Posterior vena cava (tissue), 2 donors: ENCODE measurements at regions not wholly inside any gene's neighbourhood (a gene's known extent, or its start where the extent isn't known, plus 50 kb on each side); places are given as distances from the start of the nearest gene placed in this dataset.
"Not testable (repeated sequence)": the region's sequence is repeated elsewhere in the genome, so short reads cannot be mapped to it uniquely, and the experiment has no call there.

Experiments
- DNase-seq: peaks from one replicate; pipeline ENCODE4 v3.0.0-alpha.2; 2020; ENCODE audit warnings: low spot score
- intact Hi-C, 2 donors: fragments of 100-400 bp; cut with DNase I; formaldehyde crosslinking; loops; one replicate each; pipeline versions ENCODE4 v1.14.1 to v1.14.2; 2022 to 2023
- donor health status: DM: yes; HTN: yes; CAD: no.
- donor health status: DM: yes; HTN: yes; CAD: no.

DNA sequence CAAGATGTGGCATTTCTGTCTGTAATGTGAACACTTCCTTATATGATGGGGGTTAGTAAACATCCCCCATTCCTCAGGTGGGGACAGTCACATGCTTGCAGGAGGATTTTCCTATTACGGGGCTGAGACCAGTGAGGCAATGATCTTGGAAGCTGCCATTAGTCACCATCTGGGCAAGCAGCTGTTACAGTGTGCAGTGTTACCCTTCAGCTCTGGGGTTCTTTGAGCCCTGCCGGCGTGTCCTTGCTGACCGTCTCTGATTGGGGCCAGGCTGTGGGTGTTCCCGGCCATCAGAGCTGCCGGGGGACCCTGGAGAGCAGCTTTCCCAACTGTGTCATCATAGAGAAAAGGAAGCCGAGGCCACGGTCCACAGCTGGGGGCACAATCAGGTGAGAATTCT is 126.8 kb upstream of the FAM20C start:
- peak; percentile 66 for DNase-seq
- intact Hi-C loops = no loop called here

DNA sequence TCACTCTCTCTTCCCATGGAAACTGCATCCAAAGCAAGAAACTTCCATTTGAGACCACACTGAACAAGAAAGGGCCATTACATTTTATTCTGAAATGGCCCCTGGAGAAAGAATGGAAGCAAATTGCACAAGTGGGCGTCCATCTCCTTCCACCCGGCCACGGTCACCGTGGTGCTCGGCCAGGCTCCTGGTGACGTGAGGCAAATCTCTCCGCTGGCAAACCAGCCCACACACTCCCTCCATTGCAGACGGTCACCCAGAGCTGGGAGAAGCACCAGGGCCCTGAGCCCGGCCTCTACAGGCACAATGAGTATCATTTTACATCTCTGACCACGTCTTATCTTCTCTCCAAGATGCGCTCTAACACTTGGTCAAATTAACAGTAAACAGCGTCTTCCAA is 126.1 kb upstream of the FAM20C start:
- intact Hi-C loops = no loop called here
- DNase-seq = peak; percentile 58

DNA sequence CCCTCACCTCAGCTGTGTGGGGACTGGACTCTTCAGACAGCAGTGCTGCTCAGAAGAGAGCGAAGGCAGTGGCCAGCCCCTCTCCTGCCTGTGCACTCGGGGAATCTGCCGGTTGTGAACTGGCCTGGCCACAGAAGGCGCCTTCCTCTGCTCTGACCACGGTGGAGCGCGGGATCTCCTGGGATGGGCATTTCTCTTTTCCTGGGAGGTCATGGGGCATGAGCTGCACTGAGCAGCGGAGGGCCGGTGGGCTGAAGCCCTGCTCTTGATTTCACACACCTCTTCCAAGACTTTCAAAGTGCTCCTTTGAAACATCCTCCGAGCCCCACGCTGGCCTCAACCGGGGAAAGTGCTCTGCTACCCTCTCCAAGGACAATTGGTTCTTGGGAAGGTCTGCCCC is 125.6 kb upstream of the FAM20C start:
- intact Hi-C loops = no loop called here
- peak; percentile 59 for DNase-seq

DNA sequence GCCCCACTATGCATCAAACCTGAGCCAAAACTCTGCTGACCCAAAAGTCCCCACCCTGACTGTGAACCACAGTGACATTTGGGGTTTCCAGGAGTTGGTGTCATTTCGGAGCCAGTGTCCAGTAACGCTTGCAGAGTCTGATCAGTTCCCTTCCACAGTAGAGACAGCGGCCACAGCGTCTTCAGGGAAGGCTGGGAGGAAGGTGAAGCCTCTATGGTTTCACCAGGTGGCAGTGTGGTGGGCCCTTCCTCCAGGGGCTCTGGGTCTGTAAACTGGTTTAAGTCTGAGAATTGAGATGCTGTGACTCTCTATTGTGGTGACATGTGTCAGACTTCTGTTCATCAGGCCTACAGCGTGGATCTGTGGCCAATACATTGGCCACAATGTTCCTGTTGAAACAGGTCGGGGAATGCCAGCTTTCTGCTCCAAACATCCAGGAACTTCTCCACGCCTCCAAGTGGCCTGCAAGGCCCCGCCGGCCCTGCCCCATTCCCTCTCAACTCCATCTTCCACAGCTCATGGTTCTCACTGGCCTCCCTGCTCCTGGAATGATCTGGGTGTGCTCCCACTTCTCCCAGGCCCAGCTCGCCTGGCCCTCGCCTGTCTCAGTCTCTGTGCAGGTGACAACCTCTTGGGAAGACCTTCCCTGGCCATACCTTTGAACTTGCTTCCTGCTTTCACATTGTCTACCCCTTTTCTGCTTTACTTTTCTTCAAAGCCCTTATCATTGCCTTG is 124.5 kb upstream of the FAM20C start:
- DNase-seq = peak; percentile 61
- intact Hi-C loops = no loop called here

DNA sequence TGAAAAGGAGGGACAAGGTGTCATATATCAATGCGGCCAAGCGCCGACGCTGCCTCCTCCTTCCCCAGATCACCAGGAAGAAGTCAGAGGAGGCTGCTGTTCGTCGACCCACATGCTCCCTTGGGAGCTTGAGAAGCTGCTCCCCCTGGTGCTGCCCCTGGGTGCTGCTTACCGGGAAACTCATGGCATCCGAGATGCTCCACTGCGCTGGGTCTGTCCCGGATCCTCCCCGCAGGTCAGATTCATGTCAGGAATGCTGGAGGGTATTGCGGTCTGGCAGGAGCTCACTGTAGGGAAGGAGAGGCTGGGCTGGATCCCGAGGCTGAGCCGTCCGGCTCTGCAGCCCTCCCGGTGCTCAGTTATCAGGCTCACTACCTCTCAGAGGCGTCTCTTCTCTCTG is 123.7 kb upstream of the FAM20C start:
- peak; percentile 79 for DNase-seq
- intact Hi-C loops = no loop called here

DNA sequence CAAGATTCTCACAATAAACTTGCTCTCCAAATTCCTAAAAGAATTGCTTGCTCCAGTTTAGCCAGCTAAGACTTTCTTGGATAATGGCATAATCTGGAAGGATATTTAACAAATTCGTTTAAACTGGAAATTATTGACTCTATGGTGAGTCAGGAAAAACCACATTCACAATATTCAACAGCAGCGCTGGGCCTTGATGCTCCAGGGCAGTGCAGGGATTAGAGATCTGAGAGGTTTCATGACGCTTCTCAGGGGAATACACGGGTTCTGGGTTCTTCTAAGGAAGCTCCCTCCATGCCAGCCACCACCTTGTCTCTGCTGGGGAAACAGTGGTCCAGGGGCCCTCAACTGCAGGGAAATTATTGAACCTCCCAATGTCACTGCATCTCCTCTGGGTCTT is 123.3 kb upstream of the FAM20C start:
- DNase-seq, intact Hi-C loops: not testable (repeated sequence)

DNA sequence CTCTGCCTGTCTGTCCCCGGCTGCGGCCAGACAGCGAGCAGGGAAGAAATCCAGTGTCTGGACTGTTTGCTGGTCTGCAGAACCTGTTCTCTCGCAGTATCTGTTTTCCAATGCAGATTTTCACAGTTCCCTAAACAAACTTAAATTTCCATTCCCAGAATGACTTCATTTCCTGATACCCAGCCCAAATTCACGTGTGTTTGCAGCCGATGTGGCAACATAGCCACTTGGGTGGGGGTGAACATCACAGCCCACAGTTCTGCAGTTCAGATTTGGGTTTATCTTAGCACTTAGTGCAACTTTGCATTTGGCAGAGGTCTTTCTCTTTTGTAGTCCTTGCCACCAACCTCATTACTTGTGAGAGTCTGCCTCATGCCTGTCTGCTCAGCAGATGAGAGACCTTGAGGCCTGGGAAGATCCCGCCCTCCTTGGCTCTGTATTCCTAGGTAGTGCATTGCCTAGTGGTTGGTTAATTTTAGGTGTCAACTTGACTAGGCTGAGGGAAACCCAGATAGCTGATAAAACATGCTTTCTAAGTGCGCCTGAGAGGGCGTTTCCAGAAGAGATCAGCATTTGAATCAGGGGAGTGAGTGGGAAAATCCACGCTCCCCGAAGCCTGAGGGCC is 122.8 kb upstream of the FAM20C start:
- intact Hi-C loops, DNase-seq: not testable (repeated sequence)

DNA sequence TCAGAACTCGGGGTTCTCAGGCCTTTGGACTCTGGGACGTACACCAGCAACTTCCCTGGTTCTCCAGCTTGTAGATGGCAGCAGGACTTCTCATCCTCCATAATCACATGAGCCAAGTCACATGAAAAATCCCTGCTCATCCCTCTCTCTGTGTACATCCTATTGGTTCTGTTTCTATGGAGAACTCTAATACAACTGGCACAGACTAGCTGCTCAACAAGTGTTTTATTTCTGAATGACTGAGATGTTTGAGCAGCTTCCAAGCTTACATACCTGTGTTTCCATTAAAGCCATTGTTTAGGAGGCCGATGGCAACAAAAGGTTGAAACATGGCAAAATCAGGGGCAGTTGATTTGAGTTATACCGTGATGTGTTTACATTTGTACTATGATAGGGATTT is 122.2 kb upstream of the FAM20C start:
- DNase-seq, intact Hi-C loops: not testable (repeated sequence)

DNA sequence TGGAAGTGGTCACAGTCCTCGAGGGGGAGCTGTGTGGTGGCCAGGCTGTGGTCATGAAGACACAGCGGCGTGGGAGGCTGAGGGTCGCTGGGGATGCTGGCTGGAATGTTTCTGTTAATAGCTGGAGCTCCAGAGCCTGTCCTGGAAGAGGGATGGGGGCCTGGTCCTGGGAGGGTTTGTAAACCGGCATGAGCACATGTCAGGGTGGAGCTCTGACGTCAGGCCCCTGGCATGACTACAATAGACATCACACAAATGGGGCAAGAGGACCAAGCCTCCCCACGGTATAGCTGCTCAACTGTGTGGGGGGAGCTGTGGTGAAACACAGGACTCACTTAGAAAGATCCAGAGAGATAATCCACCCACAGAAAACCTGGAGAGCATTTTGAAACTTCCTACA is 121.4 kb upstream of the FAM20C start:
- intact Hi-C loops = not testable (repeated sequence)

DNA sequence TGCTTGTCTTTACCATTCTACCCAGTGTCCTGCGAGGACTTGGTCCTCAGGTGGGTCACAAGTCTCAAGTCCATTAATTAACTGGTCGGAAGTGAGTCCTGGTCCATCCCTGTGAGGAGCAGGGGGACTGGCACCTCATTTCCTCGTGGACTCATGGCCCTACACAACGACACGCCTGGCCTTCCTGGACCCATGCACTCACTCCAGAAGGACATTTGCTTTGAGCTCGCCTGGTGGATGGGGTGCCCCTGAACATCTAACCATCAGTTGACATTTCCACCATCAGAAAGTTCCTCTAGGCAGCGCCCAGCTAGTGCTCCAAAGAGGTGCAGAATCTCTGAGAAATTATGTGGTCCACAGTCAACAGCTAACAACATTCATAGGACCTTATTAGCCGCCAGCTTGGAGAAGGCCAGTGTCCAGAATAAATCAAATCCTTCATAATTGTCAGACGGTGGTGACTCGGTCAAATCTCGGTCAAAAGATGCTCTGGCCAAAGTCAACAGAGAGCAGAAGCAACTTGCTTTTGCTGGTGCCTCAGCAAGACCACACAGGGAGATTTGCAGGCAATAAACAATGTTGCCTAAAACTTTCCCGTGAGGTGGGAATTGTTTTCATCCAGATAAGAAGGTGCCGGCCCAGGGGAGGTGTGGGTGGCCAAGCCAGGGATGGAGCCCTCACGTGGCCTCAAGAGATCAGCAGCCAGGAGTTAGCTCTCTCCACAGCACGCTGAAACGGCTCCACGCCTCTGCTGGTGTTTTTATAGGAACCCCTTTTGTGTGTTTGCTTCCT is 119.9 kb upstream of the FAM20C start:
- peak; percentile 57 for DNase-seq
- intact Hi-C loops = not testable (repeated sequence)

More for the DNA sequence above, 121.4 kb upstream of the FAM20C start:
- DNase-seq = peak; percentile 92

DNA sequence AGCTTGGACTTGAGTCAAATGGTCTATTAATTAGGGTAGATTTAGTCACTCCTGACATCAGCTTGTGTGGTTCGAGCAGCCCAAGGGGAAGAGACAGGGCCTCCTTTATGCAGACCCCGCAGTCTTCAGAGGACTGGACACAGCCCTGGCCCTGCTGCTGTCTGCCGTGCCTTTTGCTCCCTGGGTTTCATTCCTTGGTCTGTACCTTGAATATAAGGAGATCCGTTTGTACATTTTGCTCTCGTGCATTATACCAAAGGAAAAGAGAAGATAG is 119.4 kb upstream of the FAM20C start:
- intact Hi-C loops, DNase-seq: not testable (repeated sequence)

DNA sequence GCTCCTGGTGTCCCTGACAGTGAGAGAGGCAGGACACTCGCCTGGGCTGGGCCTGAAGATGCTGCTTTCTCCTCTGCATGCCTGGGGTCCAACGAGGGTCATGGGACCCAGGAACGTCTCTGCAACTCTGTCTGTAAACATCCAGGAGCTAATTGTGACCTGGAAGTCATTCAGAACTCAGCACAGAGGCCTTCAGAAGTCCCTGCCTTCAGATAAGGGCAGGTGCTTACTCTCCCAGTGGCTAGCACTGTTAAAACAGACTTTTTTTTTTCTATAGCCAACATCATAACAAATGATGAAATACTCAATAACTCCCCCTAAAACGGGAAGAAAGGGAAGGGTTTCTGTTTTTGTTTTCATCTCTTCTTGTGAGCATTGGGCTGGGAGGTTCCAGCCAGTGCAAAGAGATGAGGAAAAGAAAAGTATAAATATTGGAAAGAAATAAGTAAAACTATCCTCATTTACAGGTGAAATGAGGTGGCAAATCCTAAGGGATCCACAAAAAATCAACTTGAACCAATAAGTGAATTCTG is 118.3 kb upstream of the FAM20C start:
- intact Hi-C loops, DNase-seq: not testable (repeated sequence)

DNA sequence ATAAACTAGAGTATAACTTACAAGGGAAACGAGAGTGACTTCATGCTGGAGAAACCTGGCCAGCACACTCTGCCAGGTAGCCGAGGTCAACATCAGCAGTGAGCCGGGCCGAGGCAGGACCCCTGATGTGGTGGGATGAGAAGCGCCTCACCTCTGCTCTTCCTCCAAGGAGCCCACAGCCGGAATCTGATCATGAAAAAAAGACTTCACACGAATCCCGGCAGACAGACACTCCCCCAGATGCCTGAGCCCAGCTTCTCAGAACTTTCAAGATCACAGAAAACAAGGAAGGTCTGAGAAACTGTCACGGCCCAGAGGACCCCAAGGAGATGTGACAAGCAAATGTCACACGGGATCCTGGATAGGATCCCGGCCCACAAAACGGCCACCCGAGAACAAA is 116.9 kb upstream of the FAM20C start:
- DNase-seq, intact Hi-C loops: not testable (repeated sequence)

DNA sequence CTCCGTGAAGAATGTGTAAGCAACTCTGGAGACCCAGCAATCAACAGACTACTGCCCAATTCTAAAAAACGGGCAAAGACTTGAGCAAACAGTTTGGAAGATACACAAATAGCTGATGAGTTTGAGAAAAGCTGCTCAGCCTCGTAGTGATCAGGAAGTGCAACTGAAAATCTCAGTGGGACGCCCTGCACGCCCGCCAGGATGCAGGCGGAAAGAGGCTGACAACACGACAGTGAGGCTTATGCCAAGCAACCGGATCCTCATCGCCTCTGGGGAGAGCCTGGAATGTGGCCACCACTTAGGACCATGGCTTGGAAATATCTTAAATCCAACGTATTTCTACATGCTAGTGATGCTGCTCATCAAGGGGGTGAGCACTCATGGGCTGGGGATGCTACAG is 116.2 kb upstream of the FAM20C start:
- intact Hi-C loops, DNase-seq: not testable (repeated sequence)

DNA sequence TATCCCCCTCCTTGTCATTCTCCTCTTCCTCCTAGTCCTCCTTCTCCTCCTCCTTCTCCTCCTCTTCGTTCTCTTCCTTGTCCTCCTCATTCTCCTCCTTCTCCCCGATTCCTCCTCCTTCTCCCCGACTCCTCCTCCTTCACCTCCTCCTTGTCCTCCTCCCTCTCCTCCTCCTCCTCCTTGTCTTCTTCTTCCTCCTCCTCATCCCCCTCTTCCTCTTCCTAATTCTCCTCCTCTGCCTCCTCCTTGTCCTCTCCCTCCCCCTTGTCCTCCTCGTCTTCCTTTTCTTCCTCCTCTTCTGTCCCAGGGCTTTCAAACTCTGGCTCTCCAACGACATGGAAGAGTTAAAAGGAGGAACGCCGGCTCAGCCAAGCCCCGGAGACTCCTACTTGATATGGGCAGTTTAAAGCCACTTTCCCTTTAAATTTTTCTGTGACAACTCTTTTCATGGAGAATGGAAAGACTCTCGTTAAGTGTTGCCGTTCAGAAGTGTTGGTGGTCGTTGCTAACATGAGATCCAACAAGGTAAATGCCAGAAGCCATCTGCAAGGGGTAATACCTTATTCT is 115.5 kb upstream of the FAM20C start:
- intact Hi-C loops = not testable (repeated sequence)
- peak; percentile 48 for DNase-seq

DNA sequence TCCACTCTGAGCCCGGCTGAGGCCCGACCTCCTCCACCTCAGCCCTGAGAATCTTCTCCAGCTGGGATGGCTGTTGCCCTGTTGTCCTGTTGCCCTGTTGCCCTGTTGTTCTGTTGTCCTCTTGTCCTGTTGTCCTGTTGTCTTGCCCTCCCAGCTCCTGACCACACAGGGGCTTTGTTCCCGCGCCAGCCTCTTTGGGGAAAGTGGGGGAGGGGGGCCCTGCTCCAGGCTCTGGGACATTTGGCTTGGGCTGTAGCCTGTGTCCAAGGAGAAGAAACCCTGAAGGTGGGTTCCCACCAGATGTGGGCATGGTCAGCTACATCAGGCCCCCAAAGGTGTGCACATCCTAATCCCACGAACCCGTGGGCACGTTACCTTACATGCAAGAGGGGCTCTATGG is 113.5 kb upstream of the FAM20C start:
- DNase-seq, intact Hi-C loops: not testable (repeated sequence)

DNA sequence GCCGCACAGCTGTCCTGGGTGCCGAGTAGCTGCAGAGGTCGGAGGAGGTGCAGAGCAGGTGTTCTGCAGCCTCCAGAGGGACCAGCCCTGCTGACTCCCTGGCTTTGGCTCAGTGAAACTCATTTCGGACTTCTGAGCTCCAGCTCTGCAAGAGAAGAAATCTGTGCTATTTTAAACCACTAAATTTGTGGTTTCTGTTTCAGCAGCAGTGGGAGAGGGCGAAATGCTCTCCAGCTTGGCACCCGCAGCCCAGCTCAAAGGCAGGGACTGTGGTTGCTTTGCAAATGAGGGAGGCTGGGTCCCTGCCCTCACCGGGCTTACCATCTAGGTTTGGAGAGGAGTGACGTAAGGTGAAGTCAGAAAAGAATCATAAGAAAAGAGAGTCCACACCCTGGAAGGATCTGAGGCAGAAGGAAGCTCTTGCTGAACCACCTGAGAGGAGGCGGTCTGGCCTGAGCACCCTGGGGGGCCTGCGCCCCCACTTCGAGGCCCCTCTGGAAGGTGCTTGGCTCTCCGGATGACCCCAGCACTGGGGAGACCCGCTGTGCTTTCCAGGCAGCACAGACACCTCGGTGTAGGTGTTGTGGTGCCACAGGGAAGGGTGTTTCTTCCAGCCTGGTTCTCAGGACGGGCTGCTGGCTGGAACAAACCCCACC is 112.8 kb upstream of the FAM20C start:
- DNase-seq = peak; percentile 58

DNA sequence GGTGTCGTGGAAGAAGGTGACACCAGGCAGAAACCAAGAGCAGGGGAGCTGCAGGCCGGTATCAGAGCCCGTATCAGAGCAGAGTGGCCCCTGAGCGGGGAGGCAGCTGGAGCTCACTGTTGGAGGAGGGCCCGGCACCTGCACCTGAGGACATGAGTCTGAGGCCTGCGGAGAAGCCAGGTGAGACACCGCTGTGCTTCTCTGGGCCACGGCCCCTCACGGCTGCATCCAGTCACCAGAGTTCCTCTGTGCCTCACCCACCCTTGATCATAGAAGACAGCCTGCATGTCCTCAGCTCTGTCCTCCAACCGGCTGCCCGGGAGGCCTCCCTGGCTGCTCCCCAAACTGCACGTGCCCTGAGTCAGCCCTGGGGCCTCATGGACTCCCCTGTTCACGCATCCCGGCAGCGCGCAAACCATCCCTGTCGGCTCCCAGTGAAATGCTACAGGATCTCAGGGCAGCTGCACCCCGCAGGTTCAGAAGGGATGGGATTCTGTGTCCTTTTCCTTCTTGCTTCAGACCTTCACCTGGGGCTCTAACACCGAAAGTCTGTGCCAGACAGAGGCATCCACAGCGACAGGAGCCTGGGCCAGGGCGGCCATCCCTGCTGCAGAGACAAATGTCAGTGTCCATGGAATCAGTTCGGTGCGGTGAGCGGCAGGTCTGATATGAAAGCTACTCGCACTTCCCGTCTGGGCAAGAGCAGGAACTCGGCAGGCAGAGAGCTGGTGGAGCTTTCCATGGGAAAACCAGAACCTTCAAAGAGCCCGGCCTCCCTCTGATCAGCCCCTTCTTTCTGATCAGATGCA is 111.9 kb upstream of the FAM20C start:
- peak; percentile 67 for DNase-seq
- intact Hi-C loops = no loop called here

More for the DNA sequence above, 112.8 kb upstream of the FAM20C start:
- intact Hi-C loops = not testable (repeated sequence)
